ENCODE measurements at regions not wholly inside any gene's neighbourhood (a gene's known extent, or its start where the extent isn't known, plus 50 kb on each side); places are given as distances from the start of the nearest gene placed in this dataset.

- TF ChIP-seq ZNF318 (IDR thresholded peaks at IDR 0.05; ENCODE audit: borderline replicate concordance in 1 of 2, low read depth in 1 of 2) (no peak), FOXJ3 (CRISPR knock-in tag; IDR thresholded peaks at IDR 0.05) (no peak), RBM25 (IDR thresholded peaks at IDR 0.05; ENCODE audit: low read depth, low read length, severe bottlenecking) (no peak)
Observed at GRCh38 chr9:95738438-95738837, 137.1 kb upstream of the ERCC6L2 start (continued).

Measured in K562 (cell line).